NCI-H524 treated with DMSO at 0.1 percent for 48 hours (cell line): ENCODE measurements at regions not wholly inside any gene's neighbourhood (a gene's known extent, or its start where the extent isn't known, plus 50 kb on each side); places are given as distances from the start of the nearest gene placed in this dataset.
"Not testable (repeated sequence)": the region's sequence is repeated elsewhere in the genome, so short reads cannot be mapped to it uniquely, and the experiment has no call there.

Source experiments
- DNase-seq: peaks from one replicate; lab custom pipeline; 2025; lab: John Stamatoyannopoulos, UW

- no peak for DNase-seq
Measured at GRCh38 chr4:14364953-14365536, 637.2 kb upstream of the CPEB2 start.

DNA sequence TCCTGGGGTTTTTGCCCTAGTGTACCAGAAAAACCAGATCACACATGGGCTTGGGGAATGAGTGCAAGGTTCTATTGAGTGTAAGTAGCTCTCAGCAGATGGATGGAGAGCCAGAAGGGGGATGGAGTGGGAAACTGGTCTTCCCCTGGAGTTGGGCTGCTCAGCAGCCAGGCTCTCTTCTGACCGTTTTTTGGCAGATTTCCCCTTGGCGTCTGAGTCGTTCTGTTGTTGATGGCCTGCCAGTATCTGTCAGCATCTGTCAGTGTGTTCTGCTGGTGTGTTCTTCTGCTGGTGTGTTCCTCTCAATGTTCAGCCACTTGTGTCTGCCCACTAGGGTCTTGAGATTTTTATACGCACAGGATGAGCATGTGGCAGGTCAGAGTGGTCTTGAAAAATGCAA is 633.9 kb upstream of the CPEB2 start:
- no peak for DNase-seq

DNA sequence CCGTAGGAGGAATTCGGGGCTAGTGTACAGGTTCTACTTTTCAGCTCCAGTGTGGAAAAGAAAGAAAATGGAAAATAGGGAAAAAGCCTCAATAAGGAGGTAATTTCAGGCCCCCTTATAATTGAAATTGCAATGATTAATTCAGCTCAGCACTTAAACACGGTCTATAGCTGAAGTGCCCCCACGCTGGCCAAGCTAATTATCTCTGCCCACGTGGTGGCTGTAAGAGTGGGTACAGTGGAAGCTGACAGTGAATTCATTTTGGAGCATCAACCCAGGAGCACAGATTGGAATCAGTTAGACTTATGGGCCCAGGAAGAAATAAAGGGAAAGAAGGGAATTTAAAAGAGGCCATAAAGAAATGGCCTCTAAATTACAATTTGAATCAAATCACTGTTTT is 631.1 kb upstream of the CPEB2 start:
- DNase-seq, result no peak

DNA sequence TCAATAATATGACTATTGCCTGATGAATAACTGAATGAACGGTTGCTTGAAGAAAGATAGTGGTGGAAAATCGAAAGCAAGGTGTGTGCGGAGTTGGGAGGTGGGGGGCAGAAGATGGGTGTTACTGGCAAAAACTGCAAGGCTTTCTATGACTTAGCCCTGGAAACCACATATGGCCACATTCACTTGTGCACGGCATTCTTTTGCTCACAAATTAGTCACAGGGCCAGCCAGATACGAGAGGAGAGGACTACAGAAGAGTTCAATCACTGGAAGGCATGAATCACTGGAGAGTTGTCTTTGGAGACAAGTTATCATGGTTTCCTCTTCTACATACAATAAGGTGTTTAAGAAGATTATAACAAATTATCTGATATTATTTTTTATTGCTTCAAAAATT is 626.5 kb upstream of the CPEB2 start:
- DNase-seq, result no peak

GRCh38 chr4:14379183-14379582 is 623.1 kb upstream of the CPEB2 start:
- no peak for DNase-seq

DNA sequence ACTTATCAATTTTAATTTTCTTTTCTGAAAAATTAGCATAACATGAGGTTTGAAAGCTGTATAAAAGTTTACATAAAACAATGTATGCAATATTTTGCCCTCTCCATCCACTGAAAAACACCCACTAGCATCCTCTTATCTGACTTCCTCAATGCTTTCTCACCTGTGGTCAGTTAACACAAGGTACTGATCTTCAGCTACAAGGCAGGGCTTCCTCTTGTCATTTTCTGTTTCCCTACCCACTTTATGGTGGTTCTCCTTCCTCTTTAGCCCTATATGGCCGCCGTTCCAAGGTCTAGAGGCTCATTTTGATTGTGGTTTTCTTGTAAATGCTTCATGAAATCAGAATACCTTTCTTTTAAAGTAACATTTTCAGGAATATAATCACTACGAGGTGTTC is 618.6 kb upstream of the CPEB2 start:
- no peak for DNase-seq

DNA sequence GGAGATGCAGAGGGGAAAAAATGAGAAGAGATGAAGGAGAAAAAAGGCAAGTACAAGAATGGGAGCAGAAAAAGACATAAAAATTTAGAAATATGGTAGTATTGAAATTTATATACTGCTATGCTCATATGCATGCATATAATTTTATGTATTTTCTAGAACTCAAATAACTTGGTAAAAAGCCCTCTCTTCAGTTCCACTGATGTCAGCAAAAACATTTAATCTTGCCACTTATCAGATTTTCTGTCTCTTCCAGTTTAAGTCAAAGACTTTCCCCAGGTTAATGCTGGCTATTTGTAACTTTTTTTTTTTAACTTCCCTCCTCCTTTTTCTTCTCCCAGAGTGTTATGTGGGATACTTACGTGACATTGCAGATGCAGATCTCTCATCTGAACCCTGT is 617.5 kb upstream of the CPEB2 start:
- no peak for DNase-seq

- DNase-seq, result no peak
Measured at GRCh38 chr4:14386196-14386595, 616.1 kb upstream of the CPEB2 start.

DNA sequence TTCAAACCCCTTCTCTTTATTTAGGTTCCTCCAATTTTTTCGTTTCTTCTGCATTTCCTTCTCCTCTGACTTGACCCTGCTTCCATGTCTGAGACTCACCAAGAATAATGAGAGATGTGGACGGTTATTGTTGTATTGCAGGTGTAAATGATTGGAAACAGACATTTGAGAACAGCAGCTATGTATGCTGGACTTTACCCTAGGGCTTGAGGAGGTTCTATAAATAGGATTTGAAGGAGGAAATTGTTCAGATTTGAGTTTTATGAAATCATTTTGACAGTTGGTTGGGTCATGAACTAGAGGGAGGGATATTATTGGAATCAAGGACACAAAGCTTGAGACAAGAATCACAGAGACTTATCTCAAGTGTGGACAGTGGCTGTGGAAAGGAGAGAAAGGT is 614.6 kb upstream of the CPEB2 start:
- no peak for DNase-seq

DNA sequence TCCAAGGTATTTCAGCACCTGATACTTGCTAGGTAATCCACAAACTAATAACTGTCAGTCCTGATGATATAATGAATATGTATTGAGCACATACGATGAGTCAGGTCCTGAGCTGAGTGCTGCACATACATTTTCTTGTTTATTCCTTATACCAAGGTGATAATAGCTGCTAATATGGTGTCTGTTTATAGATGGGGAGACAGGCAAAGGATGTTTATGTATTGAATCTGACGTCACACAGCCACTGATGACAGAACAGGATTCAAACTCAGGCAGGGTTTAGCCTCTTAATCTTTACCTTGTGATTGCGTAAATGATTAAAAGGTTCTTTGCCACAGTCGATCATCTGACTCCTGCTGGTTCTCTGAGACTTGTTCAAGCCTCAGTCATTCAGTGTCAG is 609.9 kb upstream of the CPEB2 start:
- no peak for DNase-seq

GRCh38 chr4:14396183-14396582 is 606.1 kb upstream of the CPEB2 start:
- no peak for DNase-seq

- DNase-seq, result no peak
Measured at GRCh38 chr4:14399848-14400247, 602.4 kb upstream of the CPEB2 start.

DNA sequence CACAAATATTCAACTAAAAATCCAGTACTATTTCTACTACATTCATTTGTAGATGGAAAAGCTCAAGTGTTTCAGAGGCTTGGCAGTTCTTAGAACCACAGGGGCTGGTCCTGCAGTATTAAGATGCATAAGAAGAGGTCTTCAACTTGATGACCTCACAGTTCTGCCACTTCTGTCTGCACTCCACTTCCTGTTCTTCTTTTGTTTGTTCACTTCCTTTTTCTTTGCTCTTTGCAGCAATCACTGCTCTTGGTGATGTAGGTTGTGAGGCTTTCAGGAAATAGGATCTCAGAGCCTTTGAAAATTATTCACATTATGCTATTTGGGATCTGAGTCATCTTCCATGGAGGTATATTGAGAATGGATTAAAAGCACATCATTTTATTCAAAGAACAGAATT is 602.0 kb upstream of the CPEB2 start:
- no peak for DNase-seq

DNA sequence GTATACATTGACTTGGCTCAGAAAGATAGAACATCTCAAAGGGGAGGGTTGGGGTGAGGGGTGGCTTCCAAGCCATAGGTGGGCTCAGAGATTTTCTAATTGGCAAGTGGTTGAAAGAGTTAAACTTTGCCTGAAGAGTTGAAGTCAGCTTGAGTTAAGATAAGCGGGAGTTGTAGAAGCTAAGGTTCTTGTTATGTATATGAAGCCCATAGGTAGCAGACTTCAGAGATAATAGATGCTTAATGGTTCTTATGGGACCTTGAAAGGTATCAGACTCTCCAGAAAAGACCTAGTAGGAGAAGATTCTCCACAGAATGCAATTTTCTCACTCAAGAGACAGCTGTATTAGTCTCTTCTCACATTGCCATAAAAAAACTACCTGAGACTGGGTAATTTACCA is 599.1 kb upstream of the CPEB2 start:
- no peak for DNase-seq

GRCh38 chr4:14404730-14405129 is 597.6 kb upstream of the CPEB2 start:
- DNase-seq, result no peak

DNA sequence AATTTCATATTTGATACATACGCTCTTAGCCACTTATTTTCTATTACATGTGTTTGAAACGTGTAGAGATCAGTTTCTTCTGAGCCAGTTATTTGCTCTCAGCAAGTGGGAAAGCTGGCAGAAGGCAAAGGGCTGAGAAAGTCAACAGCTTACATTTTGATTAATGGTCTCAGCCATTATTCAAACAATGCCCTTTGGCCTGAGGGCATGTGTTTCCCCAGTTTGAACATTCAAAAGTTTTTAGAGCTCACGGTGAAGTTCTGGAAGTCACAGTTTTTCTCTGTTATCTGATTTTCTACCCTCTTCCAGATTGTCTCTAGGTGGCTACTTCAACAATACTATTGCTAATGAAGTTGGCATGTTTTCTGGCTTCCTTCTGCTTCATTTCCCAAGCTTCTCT is 591.8 kb upstream of the CPEB2 start:
- no peak for DNase-seq

- DNase-seq, result no peak
Measured at GRCh38 chr4:14415146-14415545, 587.1 kb upstream of the CPEB2 start.

DNA sequence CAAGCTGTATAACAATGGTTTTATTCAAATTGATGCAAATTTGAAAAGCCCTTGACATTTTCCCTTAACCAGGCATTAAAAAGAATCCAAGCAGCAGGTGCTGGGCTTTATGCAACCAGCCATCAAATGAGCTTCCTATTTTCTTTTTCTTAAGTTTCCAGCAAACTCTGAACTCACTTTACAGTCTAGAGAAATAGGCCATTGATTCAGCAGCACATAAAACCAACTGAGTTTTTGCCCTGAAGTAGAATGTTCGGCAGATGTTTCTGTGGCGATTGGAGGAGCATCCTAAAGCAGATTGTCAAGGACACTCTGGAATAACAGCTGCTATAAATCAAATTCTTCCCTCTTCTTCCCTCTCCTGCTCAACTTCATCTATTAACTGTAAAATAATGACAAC is 582.8 kb upstream of the CPEB2 start:
- DNase-seq, result no peak

DNA sequence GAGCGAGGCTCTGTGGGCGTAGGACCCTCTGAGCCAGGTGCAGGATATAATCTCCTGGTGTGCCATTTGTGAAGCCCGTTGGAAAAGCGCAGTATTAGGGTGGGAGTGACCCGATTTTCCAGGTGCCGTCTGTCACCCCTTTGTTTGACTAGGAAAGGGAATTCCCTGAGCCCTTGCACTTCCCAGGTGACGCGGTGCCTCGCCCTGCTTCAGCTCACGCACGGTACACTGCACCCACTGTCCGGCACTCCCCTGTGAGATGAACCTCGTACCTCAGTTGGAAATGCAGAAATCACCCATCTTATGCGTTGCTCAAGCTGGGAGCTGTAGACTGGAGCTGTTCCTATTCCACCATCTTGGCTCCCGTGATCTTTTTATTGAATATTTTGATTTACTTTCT is 576.0 kb upstream of the CPEB2 start:
- not testable (repeated sequence) for DNase-seq

DNA sequence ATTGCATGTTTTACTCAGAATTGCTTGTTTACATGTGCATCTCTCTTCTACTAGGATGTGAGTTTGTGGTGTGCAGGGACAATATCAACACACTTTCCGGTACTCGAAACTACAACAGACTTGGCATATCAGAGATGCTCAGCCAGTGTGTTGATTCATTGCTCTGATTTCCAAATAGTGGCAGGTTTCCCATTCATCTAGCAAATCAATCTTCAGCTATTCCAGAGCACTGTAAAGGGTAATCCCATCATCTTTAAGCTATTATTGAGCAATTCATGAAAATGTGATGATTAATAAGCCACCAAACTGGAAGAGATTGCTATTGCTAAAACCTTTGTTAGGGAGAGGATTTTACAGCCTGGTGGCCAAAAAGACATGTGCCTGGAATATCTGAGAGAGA is 574.2 kb upstream of the CPEB2 start:
- no peak for DNase-seq

DNA sequence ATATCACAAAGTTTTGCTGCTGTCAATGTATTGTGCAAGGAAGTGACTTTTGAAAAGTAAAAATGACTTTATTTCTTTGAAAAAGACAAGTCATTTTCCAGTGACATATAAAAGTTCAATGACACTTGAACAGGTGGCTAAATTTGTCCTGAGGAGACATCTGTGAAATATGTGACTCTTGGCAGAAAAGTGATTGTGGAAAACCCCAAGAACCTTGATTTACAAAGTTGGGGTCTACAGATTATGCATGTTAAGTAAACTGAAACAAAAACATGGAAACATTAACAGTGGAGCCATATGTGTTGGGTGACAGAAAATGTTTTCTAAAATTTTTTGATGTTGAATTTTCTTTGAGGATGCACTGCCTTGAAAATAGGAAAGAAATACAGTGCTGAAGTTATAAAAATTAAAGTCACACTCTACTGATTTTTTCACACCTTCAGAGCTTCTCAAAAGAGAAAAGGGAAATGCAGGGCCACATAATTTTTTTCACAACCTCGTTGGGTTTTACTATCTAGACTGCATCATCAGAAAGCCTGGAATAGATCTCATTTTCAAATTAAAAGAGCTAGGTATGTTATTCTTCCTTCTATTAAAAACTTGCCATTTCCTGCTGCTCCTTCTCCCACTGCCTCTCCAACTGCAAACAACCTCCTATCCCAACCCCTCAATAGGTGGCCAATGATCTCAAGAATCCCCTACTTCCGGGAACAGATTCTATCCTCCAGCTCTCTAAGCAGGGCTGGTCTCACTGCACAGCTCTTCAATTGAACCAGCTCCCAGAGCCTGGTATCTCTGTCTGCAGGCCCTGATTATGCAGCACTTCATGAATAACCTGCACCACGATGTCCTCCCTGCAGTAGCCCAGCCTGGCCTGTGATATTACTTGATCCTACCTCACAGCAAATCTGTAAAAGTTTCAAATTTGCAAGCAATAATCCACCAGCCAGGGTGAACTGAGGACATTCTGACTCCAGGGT is 570.8 kb upstream of the CPEB2 start:
- no peak for DNase-seq

GRCh38 chr4:14434483-14434882 is 567.8 kb upstream of the CPEB2 start:
- DNase-seq, result no peak

- DNase-seq, result no peak
Measured at GRCh38 chr4:14434916-14435315, 567.4 kb upstream of the CPEB2 start.

DNA sequence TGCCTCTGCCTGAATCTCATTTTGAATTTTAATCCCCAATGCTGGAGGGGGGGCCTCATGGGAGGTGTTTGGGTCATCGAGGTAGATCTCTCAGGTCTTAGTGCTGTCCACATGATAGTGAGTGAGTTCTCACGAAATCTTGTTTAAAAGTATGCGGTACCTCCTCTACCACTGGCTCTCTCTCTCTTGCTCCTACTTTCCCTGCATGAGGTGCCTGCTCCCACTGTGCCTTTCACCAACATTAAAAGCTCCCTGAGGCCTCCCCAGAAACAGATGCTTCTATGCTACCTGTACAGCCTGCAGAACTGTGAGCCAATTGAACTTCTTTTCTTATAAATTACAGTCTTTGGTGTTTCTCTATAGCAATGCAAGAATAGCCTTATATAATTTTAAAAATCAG is 560.7 kb upstream of the CPEB2 start:
- no peak for DNase-seq
